ENCODE measurements at regions not wholly inside any gene's neighbourhood (a gene's known extent, or its start where the extent isn't known, plus 50 kb on each side); places are given as distances from the start of the nearest gene placed in this dataset.

GRCh38 chr14:53608369-53608768 is 348.3 kb downstream of the BMP4 start:
- TF ChIP-seq CTCF (optimal IDR thresholded peaks at IDR 0.05 in 1 of 3, IDR thresholded peaks at IDR 0.05 in 1 of 3, conservative IDR thresholded peaks at IDR 0.05 in 1 of 3; ENCODE audit: extremely low read depth in 1 of 3, insufficient read depth in 2 of 3, low read length in 3 of 3), result no peak
- no peak for TF ChIP-seq EZH2 (IDR thresholded peaks at IDR 0.05; ENCODE audit: low read length)

Measured in keratinocyte (primary cell).